ENCODE measurements at regions not wholly inside any gene's neighbourhood (a gene's known extent, or its start where the extent isn't known, plus 50 kb on each side); places are given as distances from the start of the nearest gene placed in this dataset.

GRCh38 chr15:77859491-77860060 is 217.9 kb downstream of the TBC1D2B start:
- no peaks in the 10 kb centered on the region for H3K9me3 ChIP-seq (ENCODE audit: control insufficient read depth, insufficient read depth, low read length)
- no peak overlapping the region for H3K4me3 ChIP-seq (ENCODE audit: low read depth, low read length)
- no peak overlapping the region for H3K27ac ChIP-seq (ENCODE audit: low read depth, low read length)
- TF ChIP-seq CTCF (IDR thresholded peaks at IDR 0.05; ENCODE audit: low read depth, low read length) = no peak
- POLR2A ChIA-PET = no interaction called here
- H3K27me3 ChIP-seq (ENCODE audit: control insufficient read depth, insufficient read depth, low read length) = peaks cover 49% of the 10 kb centered on the region
- CTCF ChIA-PET = no interaction called here
- DNase-seq (ENCODE audit: low read depth, low spot score) = no peak

- POLR2A ChIA-PET = no interaction called here
- no peaks in the 10 kb centered on the region for H3K9me3 ChIP-seq (ENCODE audit: control insufficient read depth, insufficient read depth, low read length)
- no peak for DNase-seq (ENCODE audit: low read depth, low spot score)
- no peak for TF ChIP-seq CTCF (IDR thresholded peaks at IDR 0.05; ENCODE audit: low read depth, low read length)
- no peak overlapping the region for H3K4me3 ChIP-seq (ENCODE audit: low read depth, low read length)
- H3K27me3 ChIP-seq (ENCODE audit: control insufficient read depth, insufficient read depth, low read length) = peaks cover 50% of the 10 kb centered on the region
- CTCF ChIA-PET = no interaction called here
- no peak overlapping the region for H3K27ac ChIP-seq (ENCODE audit: low read depth, low read length)
Observed at GRCh38 chr15:77858792-77859490, 218.6 kb downstream of the TBC1D2B start.

GRCh38 chr15:77857419-77857818 is 220.1 kb downstream of the TBC1D2B start:
- ChIA-PET CTCF (interaction anchor here (0.7 kb wide), 1 partner anchor 45 kb away, joined by 3 read pairs; no protein-coding TSS in a partner anchor), POLR2A (no interaction called here)
- H3K27ac ChIP-seq (ENCODE audit: low read depth, low read length) = no peak overlapping the region
- no peak overlapping the region for H3K4me3 ChIP-seq (ENCODE audit: low read depth, low read length)
- no peaks in the 10 kb centered on the region for H3K9me3 ChIP-seq (ENCODE audit: control insufficient read depth, insufficient read depth, low read length)
- DNase-seq (ENCODE audit: low read depth, low spot score) = no peak
- TF ChIP-seq CTCF (IDR thresholded peaks at IDR 0.05; ENCODE audit: low read depth, low read length) = no peak
- H3K27me3 ChIP-seq (ENCODE audit: control insufficient read depth, insufficient read depth, low read length) = peaks cover 46% of the 10 kb centered on the region

GRCh38 chr15:77856705-77857346 is 220.7 kb downstream of the TBC1D2B start:
- ChIA-PET CTCF (interaction anchor here (0.9 kb wide), 1 partner anchor 13 kb away, joined by 5 read pairs; no protein-coding TSS in a partner anchor), POLR2A (interaction anchor here (0.7 kb wide), 1 partner anchor 14 kb away, joined by 3 read pairs; no protein-coding TSS in a partner anchor)
- TF ChIP-seq CTCF (IDR thresholded peaks at IDR 0.05; ENCODE audit: low read depth, low read length) = no peak
- no peak for DNase-seq (ENCODE audit: low read depth, low spot score)
- peaks cover 50% of the 10 kb centered on the region for H3K27me3 ChIP-seq (ENCODE audit: control insufficient read depth, insufficient read depth, low read length)
- H3K9me3 ChIP-seq (ENCODE audit: control insufficient read depth, insufficient read depth, low read length) = no peaks in the 10 kb centered on the region
- H3K4me3 ChIP-seq (ENCODE audit: low read depth, low read length) = no peak overlapping the region
- no peak overlapping the region for H3K27ac ChIP-seq (ENCODE audit: low read depth, low read length)

GRCh38 chr15:77855871-77856270 is 221.6 kb downstream of the TBC1D2B start:
- ChIA-PET POLR2A (no interaction called here), CTCF (interaction anchor here (0.9 kb wide), 1 partner anchor 14 kb away, joined by 5 read pairs; no protein-coding TSS in a partner anchor)
- Histone ChIP-seq H3K4me3 (ENCODE audit: low read depth, low read length) (no peak overlapping the region), H3K27ac (ENCODE audit: low read depth, low read length) (no peak overlapping the region), H3K9me3 (ENCODE audit: control insufficient read depth, insufficient read depth, low read length) (no peaks in the 10 kb centered on the region), H3K27me3 (ENCODE audit: control insufficient read depth, insufficient read depth, low read length) (peaks cover 52% of the 10 kb centered on the region)
- DNase-seq (ENCODE audit: low read depth, low spot score) = no peak
- no peak for TF ChIP-seq CTCF (IDR thresholded peaks at IDR 0.05; ENCODE audit: low read depth, low read length)
